AG04449 (cell line): ENCODE measurements at regions not wholly inside any gene's neighbourhood (a gene's known extent, or its start where the extent isn't known, plus 50 kb on each side); places are given as distances from the start of the nearest gene placed in this dataset.

Source experiments
- CTCF ChIA-PET: fragments of 350-600 bp; formaldehyde crosslinking; extraction: SDS; loops from one replicate; lab custom pipeline; 2021; ENCODE audit warnings: antibody characterized with exemption; lab: Yijun Ruan, JAX
- POLR2A ChIA-PET: fragments of 400-600, 350-600 bp; formaldehyde crosslinking; extraction: SDS; loops from one replicate; lab custom pipeline; 2020; ENCODE audit warnings: antibody characterized with exemption, inconsistent platforms; lab: Yijun Ruan, JAX
- DNase-seq: peaks from one replicate; pipeline ENCODE4 v3.0.0-alpha.2; 2010; ENCODE audit warnings: low read depth, low spot score
- H3K4me3 ChIP-seq: 2 replicates; pipeline ENCODE4 v1.5.1; 2011; ENCODE audit warnings: low read depth, mild to moderate bottlenecking, control low read depth, low read length
- CTCF ChIP-seq: IDR thresholded peaks from one replicate; pipeline ENCODE4 v1.5.1; 2011; ENCODE audit warnings: mild to moderate bottlenecking, moderate library complexity, low read length, control low read depth, inconsistent platforms; ENCODE audit not compliant: insufficient read depth; ENCODE audit errors: missing control alignments

- CTCF ChIA-PET = no interaction called here
- no peak for TF ChIP-seq CTCF
- DNase-seq = no peak
- H3K4me3 ChIP-seq = no peak overlapping the region
- POLR2A ChIA-PET = no interaction called here
Observed at GRCh38 chrX:49773993-49774392, 55.1 kb upstream of the PAGE4 start.

- H3K4me3 ChIP-seq = no peak overlapping the region
- no peak for DNase-seq
- POLR2A ChIA-PET = no interaction called here
- TF ChIP-seq CTCF = no peak
- CTCF ChIA-PET = no interaction called here
Observed at GRCh38 chrX:49767236-49767635, 61.9 kb upstream of the PAGE4 start.

DNA sequence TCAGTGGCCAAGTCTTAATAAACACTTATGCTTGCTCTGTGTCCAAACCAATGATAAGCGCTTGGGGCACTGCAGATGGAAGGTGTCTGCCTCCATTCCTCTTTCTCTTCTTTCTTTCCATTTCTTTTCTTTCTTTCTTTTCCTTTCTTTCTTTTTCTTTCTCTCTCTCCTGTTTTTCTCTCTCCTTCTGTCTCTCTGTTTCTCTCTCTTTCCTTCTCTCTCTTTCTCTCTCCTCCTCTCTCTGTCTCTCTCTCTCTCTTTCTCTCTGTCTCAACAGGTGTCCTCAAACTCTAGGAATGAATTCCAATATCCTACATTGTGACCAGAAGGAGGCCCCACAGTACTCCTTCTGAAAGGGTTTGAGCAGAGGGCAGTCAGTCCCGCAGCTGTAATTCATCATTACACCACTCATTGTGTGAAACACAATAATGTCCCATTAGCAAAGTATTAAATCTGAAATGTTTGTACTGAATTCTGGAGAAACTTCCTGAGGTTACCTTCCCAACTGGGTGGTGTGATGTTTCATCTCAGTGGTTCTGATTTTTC lies 66.5 kb upstream of the PAGE1 start:
- ChIA-PET POLR2A (no interaction called here), CTCF (interaction anchor here (0.8 to 1.2 kb wide), 2 partner anchors 9 to 73 kb away, joined by 3 read pairs; no protein-coding TSS in a partner anchor)
- DNase-seq = no peak
- TF ChIP-seq CTCF = no peak
- H3K4me3 ChIP-seq = no peak overlapping the region

GRCh38 chrX:49761481-49761880 lies 65.7 kb upstream of the PAGE1 start:
- no peak overlapping the region for H3K4me3 ChIP-seq
- peak; percentile 18 for TF ChIP-seq CTCF
- ChIA-PET CTCF (interaction anchor here (0.8 to 1.2 kb wide), 3 partner anchors 10 to 158 kb away, joined by 3 read pairs; no protein-coding TSS in a partner anchor), POLR2A (no interaction called here)
- DNase-seq = no peak

- POLR2A ChIA-PET = no interaction called here
- H3K4me3 ChIP-seq = no peak overlapping the region
- no peak for TF ChIP-seq CTCF
- DNase-seq = no peak
- CTCF ChIA-PET = interaction anchor here (1.0 kb wide), 1 partner anchor 159 kb away, joined by 3 read pairs; no protein-coding TSS in a partner anchor
Observed at GRCh38 chrX:49760290-49760890, 64.6 kb upstream of the PAGE1 start.

- CTCF ChIA-PET = interaction anchor here (0.6 to 1.4 kb wide), 2 partner anchors 465 to 649 kb away, joined by 4 to 5 read pairs; no protein-coding TSS in a partner anchor
Observed at GRCh38 chrX:49756692-49757091, 60.9 kb upstream of the PAGE1 start.

More at GRCh38 chrX:49756692-49757091, 60.9 kb upstream of the PAGE1 start:
- H3K4me3 ChIP-seq = no peak overlapping the region
- POLR2A ChIA-PET = no interaction called here
- no peak for TF ChIP-seq CTCF
- no peak for DNase-seq
